Progenitor cell of endocrine pancreas (in vitro differentiated cells): ENCODE measurements at regions not wholly inside any gene's neighbourhood (a gene's known extent, or its start where the extent isn't known, plus 50 kb on each side); places are given as distances from the start of the nearest gene placed in this dataset.
"Not testable (repeated sequence)": the region's sequence is repeated elsewhere in the genome, so short reads cannot be mapped to it uniquely, and the experiment has no call there.

Experiments
- DNase-seq: peaks from one replicate; pipeline ENCODE4 v3.0.0; 2021; ENCODE audit warnings: low spot score; ENCODE audit not compliant: unreplicated experiment
- H3K27ac Mint-ChIP-seq: 2 replicates; pipeline ENCODE4 v1.8.0; 2021; ENCODE audit warnings: mild to moderate bottlenecking, moderate library complexity, mixed read lengths
- H3K27me3 Mint-ChIP-seq: 2 replicates; pipeline ENCODE4 v1.8.0; 2021; ENCODE audit warnings: mixed read lengths
- H3K36me3 Mint-ChIP-seq: 2 replicates; pipeline ENCODE4 v1.8.0; 2022; ENCODE audit warnings: mixed read lengths; ENCODE audit not compliant: insufficient read depth
- H3K4me1 Mint-ChIP-seq: 2 replicates; pipeline ENCODE4 v1.8.0; 2021; ENCODE audit warnings: low read depth, mixed read lengths
- H3K4me3 Mint-ChIP-seq: 2 replicates; pipeline ENCODE4 v1.8.0; 2021; ENCODE audit warnings: low read depth, mild to moderate bottlenecking, moderate library complexity, mixed read lengths
- H3K9me3 Mint-ChIP-seq: 2 replicates; pipeline ENCODE4 v1.8.0; 2021; ENCODE audit warnings: low read depth, mixed read lengths
- TF ChIP-seq, protein P1 (sequence below): fragments of 200-600 bp; sonication (generic); IDR thresholded peaks from one replicate; pipeline ENCODE4 v1.5.0; 2021; ENCODE audit warnings: antibody characterized with exemption, mild to moderate bottlenecking; ENCODE audit not compliant: unreplicated experiment

DNA sequence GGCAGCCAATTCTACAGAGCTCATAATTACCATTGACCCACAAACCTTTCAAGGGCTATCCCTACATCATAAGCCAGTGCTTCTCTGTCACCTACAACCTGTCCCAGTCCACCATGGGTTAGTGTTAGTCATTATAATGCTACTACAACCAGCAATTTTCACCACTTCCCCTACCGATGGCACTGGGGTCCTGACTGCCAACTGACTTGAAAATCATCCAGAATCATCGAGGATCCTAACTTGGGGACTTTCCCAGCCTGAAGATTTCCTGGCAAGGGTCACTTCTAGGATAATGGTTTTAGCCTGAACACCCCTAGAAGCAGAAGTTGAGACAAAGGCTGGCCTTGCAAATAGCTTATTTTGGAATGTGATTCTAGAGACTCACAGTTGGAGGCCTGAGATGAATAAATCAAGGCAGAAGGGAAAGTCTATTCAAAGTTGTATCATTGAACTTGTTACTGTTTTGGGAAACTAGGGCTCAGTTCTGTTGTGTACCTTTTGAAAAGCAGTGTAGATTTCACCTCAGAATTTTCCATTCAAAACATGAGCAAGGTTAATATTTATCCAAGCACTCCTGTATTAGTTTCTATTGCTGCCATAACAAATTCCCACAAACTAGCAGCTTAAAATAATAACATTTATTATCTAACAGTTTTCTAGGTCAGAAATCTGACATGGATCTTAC is 633.0 kb downstream of the LRRC70 start:
- Mint-ChIP-seq H3K4me3 (no peak overlapping the region), H3K27me3 (no peaks in the 10 kb centered on the region), H3K36me3 (no peaks in the 10 kb centered on the region), H3K9me3 (no peaks in the 10 kb centered on the region), H3K4me1 (no peaks in the 10 kb centered on the region), H3K27ac (peak overlapping the region; percentile 42)
- no peak for DNase-seq
- TF ChIP-seq, protein P1, sequence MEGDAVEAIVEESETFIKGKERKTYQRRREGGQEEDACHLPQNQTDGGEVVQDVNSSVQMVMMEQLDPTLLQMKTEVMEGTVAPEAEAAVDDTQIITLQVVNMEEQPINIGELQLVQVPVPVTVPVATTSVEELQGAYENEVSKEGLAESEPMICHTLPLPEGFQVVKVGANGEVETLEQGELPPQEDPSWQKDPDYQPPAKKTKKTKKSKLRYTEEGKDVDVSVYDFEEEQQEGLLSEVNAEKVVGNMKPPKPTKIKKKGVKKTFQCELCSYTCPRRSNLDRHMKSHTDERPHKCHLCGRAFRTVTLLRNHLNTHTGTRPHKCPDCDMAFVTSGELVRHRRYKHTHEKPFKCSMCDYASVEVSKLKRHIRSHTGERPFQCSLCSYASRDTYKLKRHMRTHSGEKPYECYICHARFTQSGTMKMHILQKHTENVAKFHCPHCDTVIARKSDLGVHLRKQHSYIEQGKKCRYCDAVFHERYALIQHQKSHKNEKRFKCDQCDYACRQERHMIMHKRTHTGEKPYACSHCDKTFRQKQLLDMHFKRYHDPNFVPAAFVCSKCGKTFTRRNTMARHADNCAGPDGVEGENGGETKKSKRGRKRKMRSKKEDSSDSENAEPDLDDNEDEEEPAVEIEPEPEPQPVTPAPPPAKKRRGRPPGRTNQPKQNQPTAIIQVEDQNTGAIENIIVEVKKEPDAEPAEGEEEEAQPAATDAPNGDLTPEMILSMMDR = no peak

DNA sequence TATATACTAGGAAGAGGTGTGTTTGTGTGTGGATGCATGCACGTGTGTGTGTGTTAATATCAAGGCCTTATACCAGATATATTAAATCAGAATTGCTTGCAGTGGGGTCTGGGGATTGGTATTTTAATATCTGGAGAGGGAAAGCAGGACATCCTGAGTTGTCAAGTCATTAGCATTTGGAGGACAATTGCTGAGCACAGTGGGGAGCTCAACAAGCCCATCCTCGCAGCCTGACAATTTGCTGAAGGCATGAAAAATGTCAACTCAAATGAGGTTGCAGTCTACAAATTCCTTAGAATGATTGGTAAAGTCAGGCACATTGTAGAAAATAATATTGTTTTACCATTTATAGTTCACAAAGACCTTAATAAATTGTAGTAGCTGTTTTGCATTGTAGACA is 627.4 kb downstream of the LRRC70 start:
- no peak for DNase-seq
- peaks cover 3% of the 10 kb centered on the region for H3K9me3 Mint-ChIP-seq
- H3K36me3 Mint-ChIP-seq = no peaks in the 10 kb centered on the region
- no peak overlapping the region for H3K4me3 Mint-ChIP-seq
- TF ChIP-seq, protein P1 = no peak
- H3K27me3 Mint-ChIP-seq = no peaks in the 10 kb centered on the region
- H3K27ac Mint-ChIP-seq = no peak overlapping the region
- no peaks in the 10 kb centered on the region for H3K4me1 Mint-ChIP-seq

DNA sequence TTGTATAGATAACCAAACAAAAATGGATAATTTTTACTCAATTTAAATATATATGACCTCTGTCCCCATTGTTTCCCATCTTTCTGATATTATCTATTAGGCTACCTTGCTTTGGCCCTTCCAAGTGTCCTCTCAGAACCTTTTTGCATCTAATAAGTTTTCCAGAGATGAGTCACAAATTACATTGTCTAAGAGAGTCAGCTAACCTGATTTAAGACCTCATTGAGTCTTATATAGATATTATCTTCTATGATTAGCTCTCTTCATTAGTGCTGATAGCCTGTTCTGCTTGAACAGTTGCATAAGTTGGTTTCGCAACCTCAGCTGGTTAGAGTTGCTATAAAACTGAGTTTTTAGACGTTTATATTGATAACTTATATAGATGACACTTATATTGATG is 623.1 kb downstream of the LRRC70 start:
- Mint-ChIP-seq H3K4me1 (no peaks in the 10 kb centered on the region), H3K27ac (no peak overlapping the region), H3K9me3 (peaks cover 7% of the 10 kb centered on the region), H3K4me3 (no peak overlapping the region), H3K36me3 (no peaks in the 10 kb centered on the region), H3K27me3 (no peaks in the 10 kb centered on the region)
- TF ChIP-seq, protein P1 = no peak
- DNase-seq = no peak

DNA sequence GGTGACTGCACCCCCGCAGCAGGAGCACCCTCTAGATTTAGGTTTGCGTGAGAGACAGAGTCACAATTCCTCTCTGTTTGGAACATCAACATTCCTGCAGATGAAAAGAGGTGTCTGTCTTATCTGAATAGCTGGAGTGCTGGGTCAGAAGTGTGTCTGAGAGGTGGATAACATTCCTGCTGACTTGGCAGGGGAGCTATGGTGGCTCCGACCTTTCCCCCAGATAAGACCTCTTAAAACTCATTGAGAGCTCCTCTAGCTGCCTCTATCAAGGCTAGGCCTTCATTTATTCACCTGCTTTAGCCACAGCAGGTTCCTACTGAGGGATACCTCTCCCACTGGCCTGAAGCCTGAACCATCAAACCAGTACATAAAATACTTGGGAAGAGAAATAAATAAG is 615.5 kb downstream of the LRRC70 start:
- H3K27ac Mint-ChIP-seq = no peak overlapping the region
- no peaks in the 10 kb centered on the region for H3K27me3 Mint-ChIP-seq

DNA sequence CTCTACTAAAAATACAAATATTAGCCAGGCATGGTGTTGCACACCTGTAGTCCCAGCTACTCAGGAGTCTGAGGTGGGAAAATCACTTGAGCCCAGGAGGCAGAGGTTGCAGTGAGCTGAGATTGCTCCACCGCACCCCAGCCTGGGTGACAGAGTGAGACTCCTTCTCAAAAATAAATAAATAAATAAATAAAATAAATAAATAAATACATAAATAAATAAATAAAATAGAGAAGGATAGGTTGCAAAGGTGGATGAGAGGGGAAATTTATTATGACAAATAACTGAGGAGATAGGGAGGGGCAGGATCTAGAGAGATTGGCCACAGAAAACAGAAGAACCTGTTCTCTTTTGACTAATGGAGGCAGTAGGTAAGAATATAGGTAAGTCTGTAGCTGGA is 601.6 kb downstream of the LRRC70 start:
- H3K36me3 Mint-ChIP-seq, H3K4me3 Mint-ChIP-seq, DNase-seq, H3K4me1 Mint-ChIP-seq, H3K27me3 Mint-ChIP-seq, H3K9me3 Mint-ChIP-seq, H3K27ac Mint-ChIP-seq: not testable (repeated sequence)

More for the DNA sequence above, 615.5 kb downstream of the LRRC70 start:
- no peaks in the 10 kb centered on the region for H3K36me3 Mint-ChIP-seq
- TF ChIP-seq, protein P1 = no peak
- peaks cover 9% of the 10 kb centered on the region for H3K9me3 Mint-ChIP-seq
- no peak for DNase-seq
- no peak overlapping the region for H3K4me3 Mint-ChIP-seq
- H3K4me1 Mint-ChIP-seq = no peaks in the 10 kb centered on the region

DNA sequence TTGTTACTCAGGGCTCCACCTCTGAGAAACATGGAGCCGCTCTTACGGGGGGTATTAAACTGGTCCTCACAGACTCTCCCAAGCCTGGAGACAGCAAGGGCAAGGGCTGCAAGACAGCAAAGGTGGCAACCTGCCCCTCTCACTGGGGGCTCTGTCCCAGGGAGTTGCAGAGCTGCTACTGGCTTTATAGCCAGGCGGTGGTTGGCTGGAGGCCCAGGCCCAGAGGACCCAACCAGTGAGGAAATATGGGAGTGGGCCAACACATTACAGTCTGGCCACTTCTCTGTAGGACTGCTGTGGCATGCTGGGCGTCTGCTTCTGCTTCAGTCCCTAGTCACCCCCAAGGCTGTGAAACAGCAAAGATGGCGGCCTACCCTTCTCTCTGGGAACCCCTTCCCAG is 597.2 kb downstream of the LRRC70 start:
- Mint-ChIP-seq H3K9me3 (no peaks in the 10 kb centered on the region), H3K4me1 (no peaks in the 10 kb centered on the region), H3K4me3 (no peak overlapping the region), H3K27ac (no peak overlapping the region), H3K36me3 (no peaks in the 10 kb centered on the region), H3K27me3 (no peaks in the 10 kb centered on the region)
- TF ChIP-seq, protein P1 = no peak
- DNase-seq = no peak
